Neural cell (in vitro differentiated cells): ENCODE measurements at regions not wholly inside any gene's neighbourhood (a gene's known extent, or its start where the extent isn't known, plus 50 kb on each side); places are given as distances from the start of the nearest gene placed in this dataset.
"Not testable (repeated sequence)": the region's sequence is repeated elsewhere in the genome, so short reads cannot be mapped to it uniquely, and the experiment has no call there.

Source experiments
- H2AFZ ChIP-seq: fragments of 200-600, 300-800 bp; sonication (generic), shearing (Covaris generic); 2 replicates; pipeline ENCODE4 v1.6.0; 2014; ENCODE audit warnings: low read depth, mild to moderate bottlenecking, antibody characterized with exemption, low read length, moderate library complexity
- H3F3A ChIP-seq: fragments of 200-600 bp; shearing (Covaris generic); 2 replicates; pipeline ENCODE4 v1.6.1; 2016; ENCODE audit warnings: mild to moderate bottlenecking, moderate library complexity, mixed read lengths, antibody characterized with exemption, low read length; ENCODE audit not compliant: insufficient read depth, poor library complexity, severe bottlenecking
- H3K27ac ChIP-seq: fragments of 200-600, 300-800 bp; sonication (generic), shearing (Covaris generic); 2 replicates; pipeline ENCODE4 v1.5.1; 2014; ENCODE audit warnings: mild to moderate bottlenecking, low read length, moderate library complexity
- H3K27me3 ChIP-seq: fragments of 300-800, 200-600 bp; sonication (generic), shearing (Covaris generic); 2 replicates; pipeline ENCODE4 v1.6.0; 2014; ENCODE audit warnings: mild to moderate bottlenecking, low read depth, low read length, moderate library complexity; ENCODE audit not compliant: insufficient read depth
- H3K36me3 ChIP-seq: fragments of 300-800, 200-600 bp; sonication (generic), shearing (Covaris generic); 2 replicates; pipeline ENCODE4 v1.5.1; 2014; ENCODE audit warnings: mild to moderate bottlenecking, antibody characterized with exemption, low read length, moderate library complexity; ENCODE audit not compliant: insufficient read depth
- H3K4me2 ChIP-seq: fragments of 300-800, 200-600 bp; sonication (generic), shearing (Covaris generic); 2 replicates; pipeline ENCODE4 v1.6.0; 2014; ENCODE audit warnings: mild to moderate bottlenecking, low read length
- H3K4me3 ChIP-seq: fragments of 300-800, 200-600 bp; sonication (generic), shearing (Covaris generic); 2 replicates; pipeline ENCODE4 v1.5.1; 2014; ENCODE audit warnings: mild to moderate bottlenecking, low read length, moderate library complexity
- H3K79me2 ChIP-seq: fragments of 200-600 bp; shearing (Covaris generic); replicated peaks from 2 replicates; pipeline ENCODE4 v1.6.0; 2014; ENCODE audit warnings: mild to moderate bottlenecking, low read length, moderate library complexity; ENCODE audit not compliant: insufficient read depth
- H3K9ac ChIP-seq: fragments of 300-800, 200-600 bp; sonication (generic), shearing (Covaris generic); 2 replicates; pipeline ENCODE4 v1.6.1; 2016; ENCODE audit warnings: mild to moderate bottlenecking, low read length, mixed read lengths
- H3K9me2 ChIP-seq: fragments of 200-600 bp; shearing (Covaris generic); 2 replicates; pipeline ENCODE4 v1.6.1; 2016; ENCODE audit warnings: mild to moderate bottlenecking, low read length, mixed read lengths; ENCODE audit not compliant: insufficient read depth
- H3K9me3 ChIP-seq: fragments of 200-600, 300-800 bp; sonication (generic), shearing (Covaris generic); 2 replicates; pipeline ENCODE4 v1.6.1; 2016; ENCODE audit warnings: mild to moderate bottlenecking, mixed run types, low read length, moderate library complexity, mixed read lengths
- H4K20me1 ChIP-seq: fragments of 200-600 bp; shearing (Covaris generic); 2 replicates; pipeline ENCODE4 v1.6.1; 2016; ENCODE audit warnings: mild to moderate bottlenecking, mixed run types; ENCODE audit not compliant: insufficient read depth
- CTCF ChIP-seq: fragments of 450-650 bp; IDR thresholded peaks from 2 replicates; pipeline ENCODE4 v1.5.1; 2014; ENCODE audit warnings: antibody characterized with exemption, mild to moderate bottlenecking, moderate library complexity; ENCODE audit not compliant: poor library complexity, severe bottlenecking
- EP300 ChIP-seq: fragments of 450-650 bp; conservative IDR thresholded peaks from 2 replicates; pipeline ENCODE4 v1.6.1; 2014; ENCODE audit warnings: antibody characterized with exemption, mild to moderate bottlenecking, moderate library complexity; ENCODE audit not compliant: poor library complexity, severe bottlenecking
- EZH2 ChIP-seq: fragments of 200-600, 300-800 bp; shearing (Covaris generic), sonication (generic); IDR thresholded peaks from 2 replicates; pipeline ENCODE4 v1.6.1; 2014; ENCODE audit warnings: antibody characterized with exemption, low read length, borderline replicate concordance, mild to moderate bottlenecking; ENCODE audit not compliant: insufficient read depth, poor library complexity, severe bottlenecking
- MXI1 ChIP-seq: fragments of 450-650 bp; conservative IDR thresholded peaks from 2 replicates; pipeline ENCODE4 v1.6.1; 2014; ENCODE audit warnings: antibody characterized with exemption, mild to moderate bottlenecking; ENCODE audit not compliant: poor library complexity, severe bottlenecking
- POLR2AphosphoS5 ChIP-seq: IDR thresholded peaks from 2 replicates; pipeline ENCODE4 v1.6.1; 2012
- RAD21 ChIP-seq: fragments of 450-650 bp; conservative IDR thresholded peaks from 2 replicates; pipeline ENCODE4 v1.6.1; 2014; ENCODE audit warnings: antibody characterized with exemption, mild to moderate bottlenecking, moderate library complexity
- REST ChIP-seq: IDR thresholded peaks from 2 replicates; pipeline ENCODE4 v1.6.1; 2012; ENCODE audit warnings: borderline replicate concordance
- SMC3 ChIP-seq: fragments of 450-650 bp; conservative IDR thresholded peaks from 2 replicates; pipeline ENCODE4 v1.6.1; 2014; ENCODE audit warnings: antibody characterized with exemption, mild to moderate bottlenecking, moderate library complexity; ENCODE audit not compliant: poor library complexity
- TAF1 ChIP-seq: IDR thresholded peaks from 2 replicates; pipeline ENCODE4 v1.6.1; 2012; ENCODE audit warnings: low read depth

GRCh38 chr6:3966426-3966825, 112.5 kb downstream of the FAM217A start:
- no peaks in the 10 kb centered on the region for H3K9me2 ChIP-seq
- H3F3A ChIP-seq = no peaks in the 10 kb centered on the region
- no peaks in the 10 kb centered on the region for H3K9me3 ChIP-seq
- no peaks in the 10 kb centered on the region for H4K20me1 ChIP-seq
- no peak overlapping the region for H3K27ac ChIP-seq
- TF ChIP-seq REST (no peak), SMC3 (no peak)
- no peaks in the 10 kb centered on the region for H3K27me3 ChIP-seq
- no peaks in the 10 kb centered on the region for H3K36me3 ChIP-seq
- no peak overlapping the region for H3K4me2 ChIP-seq
- H3K4me3 ChIP-seq = no peak overlapping the region
- H3K9ac ChIP-seq = no peak overlapping the region
- H3K79me2 ChIP-seq = no peaks in the 10 kb centered on the region
- no peak overlapping the region for H2AFZ ChIP-seq

- TF ChIP-seq SMC3 = no peak
- TF ChIP-seq TAF1 = no peak
- no peak for TF ChIP-seq POLR2AphosphoS5
- no peak for TF ChIP-seq REST
- no peak for TF ChIP-seq CTCF
- TF ChIP-seq MXI1 = no peak
- no peak for TF ChIP-seq EP300
- TF ChIP-seq RAD21 = no peak
- TF ChIP-seq EZH2 = no peak
- H3K27me3 ChIP-seq = no peaks in the 10 kb centered on the region
- no peaks in the 10 kb centered on the region for H3K9me2 ChIP-seq
- H3K4me3 ChIP-seq = no peak overlapping the region
- no peaks in the 10 kb centered on the region for H3F3A ChIP-seq
- no peaks in the 10 kb centered on the region for H4K20me1 ChIP-seq
- no peak overlapping the region for H3K27ac ChIP-seq
- no peak overlapping the region for H3K9ac ChIP-seq
- no peaks in the 10 kb centered on the region for H3K79me2 ChIP-seq
- no peak overlapping the region for H2AFZ ChIP-seq
- no peaks in the 10 kb centered on the region for H3K9me3 ChIP-seq
- no peaks in the 10 kb centered on the region for H3K36me3 ChIP-seq
- no peak overlapping the region for H3K4me2 ChIP-seq
Measured at GRCh38 chr6:3970097-3970496, 108.8 kb downstream of the FAM217A start.

- not testable (repeated sequence) for H3F3A ChIP-seq, H3K4me2 ChIP-seq, H3K27me3 ChIP-seq, H4K20me1 ChIP-seq, H3K4me3 ChIP-seq, H3K79me2 ChIP-seq, H3K27ac ChIP-seq, H3K9ac ChIP-seq, H3K9me3 ChIP-seq, H3K36me3 ChIP-seq, H3K9me2 ChIP-seq, H2AFZ ChIP-seq
Measured at GRCh38 chr6:3973152-3973551, 105.8 kb downstream of the FAM217A start.
